Superior temporal gyrus (tissue), 1 donor: ENCODE measurements at regions not wholly inside any gene's neighbourhood (a gene's known extent, or its start where the extent isn't known, plus 50 kb on each side); places are given as distances from the start of the nearest gene placed in this dataset.

Experiments
- DNase-seq: peaks from one replicate; pipeline ENCODE4 v3.0.0-alpha.2; 2016; ENCODE audit errors: extremely low spot score

DNA sequence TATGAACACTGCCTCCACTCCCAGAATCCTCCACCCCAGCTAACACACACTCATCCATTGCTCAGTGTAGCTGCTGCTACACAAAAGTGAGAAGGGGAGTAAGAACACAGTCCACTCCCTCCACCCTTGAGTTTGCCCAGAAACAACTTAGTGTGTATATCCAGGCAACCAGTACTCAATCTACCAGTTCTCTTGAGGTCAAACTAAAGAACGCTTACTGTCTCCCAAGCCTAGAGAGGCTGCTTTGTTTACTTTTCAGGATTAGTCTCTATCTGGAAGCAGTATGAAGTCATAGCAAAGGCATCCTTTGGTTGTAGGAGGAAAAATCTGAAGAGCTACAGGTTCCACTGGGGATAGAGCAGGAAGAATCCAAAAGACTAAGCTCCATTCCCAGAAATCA, 296.3 kb downstream of the KCNN2 start:
- no peak for DNase-seq

DNA sequence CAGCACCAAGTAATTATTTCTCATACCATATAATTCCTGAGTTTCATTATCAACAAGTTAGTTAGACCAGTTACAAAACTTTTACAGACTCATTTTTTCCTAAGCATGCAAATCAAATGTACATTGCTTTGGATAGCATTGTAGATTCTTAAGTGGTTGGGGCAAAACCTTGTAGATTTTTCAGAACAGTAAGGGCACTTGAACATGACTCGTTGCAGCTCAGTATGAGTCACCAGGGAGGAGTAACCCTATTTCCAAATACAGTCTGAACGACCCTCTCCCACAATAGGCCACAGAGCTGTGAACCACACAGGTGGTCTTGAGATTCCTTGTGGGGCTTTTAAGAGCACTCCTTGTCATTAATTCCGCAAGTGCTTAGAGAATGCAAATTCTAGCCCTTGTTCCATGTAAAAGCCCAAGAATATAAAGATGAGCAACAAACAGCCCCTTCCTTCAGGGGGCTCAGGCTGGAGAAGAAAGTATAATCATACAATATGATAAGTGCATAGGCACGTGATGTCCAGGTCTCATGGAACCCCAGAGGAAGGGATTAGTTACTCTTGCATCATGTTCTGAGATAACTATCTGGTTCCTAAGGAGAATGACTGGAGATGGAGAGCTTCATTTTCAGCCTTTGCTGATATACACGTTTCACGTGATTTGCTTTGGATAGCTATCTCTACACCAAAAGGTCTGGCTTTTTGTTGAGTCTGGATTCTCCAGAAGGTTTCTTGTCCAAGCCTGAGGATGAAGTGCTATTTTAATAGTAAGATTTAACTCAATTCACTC, 295.7 kb downstream of the KCNN2 start:
- DNase-seq, result no peak

DNA sequence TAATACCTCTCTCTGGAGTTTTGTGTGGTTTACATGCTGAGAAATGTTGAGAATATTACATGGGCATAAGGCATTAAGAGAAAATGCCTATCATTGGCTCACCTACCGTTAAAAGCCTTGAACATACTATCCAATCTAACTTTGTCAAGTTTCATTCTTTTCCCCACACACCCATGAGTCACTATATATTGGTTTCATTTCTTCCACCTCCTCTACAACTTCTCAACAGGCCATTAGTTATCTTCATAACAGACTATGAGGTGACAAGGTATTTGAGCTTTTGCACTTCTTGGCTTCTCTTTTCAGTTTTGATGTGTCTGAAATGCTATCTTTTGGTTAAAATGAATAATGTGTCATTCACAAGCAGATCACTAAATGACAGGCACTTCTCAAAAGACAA, 288.0 kb downstream of the KCNN2 start:
- no peak for DNase-seq

DNA sequence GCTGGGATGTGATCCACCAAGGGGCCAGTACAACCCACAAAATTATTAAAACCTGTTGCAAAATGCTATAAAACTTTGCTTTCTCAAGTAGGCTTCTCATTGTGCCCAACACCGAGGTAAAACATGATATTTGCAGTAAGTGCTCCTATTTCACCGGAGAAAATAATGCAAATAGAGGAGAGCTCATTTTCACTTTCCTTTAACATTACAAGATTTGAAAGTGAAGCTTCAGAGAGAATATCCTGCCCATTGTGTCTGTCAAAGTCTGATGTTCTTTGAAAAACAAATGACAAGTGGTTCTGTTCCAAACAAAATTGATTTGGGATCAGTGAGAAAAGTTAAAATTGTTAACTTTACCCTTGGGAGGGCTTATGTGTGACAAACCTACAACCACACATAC, 287.1 kb downstream of the KCNN2 start:
- DNase-seq, result no peak

DNA sequence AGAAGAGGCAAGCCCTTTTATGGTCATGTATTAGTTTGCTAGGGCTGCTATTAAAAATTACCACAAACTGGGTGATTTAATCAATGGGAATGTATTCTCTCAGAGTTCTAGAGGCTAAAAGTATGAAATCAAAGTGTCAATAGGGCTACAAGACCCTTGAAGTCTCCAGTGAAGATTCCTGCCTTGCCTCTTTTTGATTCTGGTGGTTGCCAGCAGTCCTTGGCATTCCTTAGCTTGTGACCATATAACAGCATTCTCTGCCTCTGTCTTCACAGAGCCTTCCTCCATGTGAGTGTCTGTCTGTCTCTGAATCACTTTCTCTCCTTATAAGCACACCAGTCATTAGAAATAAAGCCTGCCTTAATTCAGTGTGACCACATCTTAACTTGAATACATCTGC, 282.7 kb downstream of the KCNN2 start:
- no peak for DNase-seq

DNA sequence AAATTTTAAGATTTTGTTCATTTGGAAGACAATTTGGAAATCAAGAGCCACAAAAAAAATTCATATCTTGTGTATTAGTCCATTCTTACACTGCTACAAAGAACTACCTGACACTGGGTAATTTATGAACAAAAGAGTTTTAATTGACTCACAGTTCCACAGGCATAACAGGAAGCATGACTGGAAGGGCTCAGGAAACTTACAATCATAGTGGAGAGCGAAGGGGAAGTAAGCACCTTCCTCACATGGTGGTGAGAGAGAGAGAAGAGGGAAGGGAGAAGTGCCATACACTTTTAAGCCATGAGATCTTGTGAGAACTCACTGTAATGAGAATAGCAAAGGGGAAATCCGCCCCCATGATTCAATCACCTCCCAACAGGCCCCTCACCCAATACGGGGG, 274.4 kb downstream of the KCNN2 start:
- no peak for DNase-seq

DNA sequence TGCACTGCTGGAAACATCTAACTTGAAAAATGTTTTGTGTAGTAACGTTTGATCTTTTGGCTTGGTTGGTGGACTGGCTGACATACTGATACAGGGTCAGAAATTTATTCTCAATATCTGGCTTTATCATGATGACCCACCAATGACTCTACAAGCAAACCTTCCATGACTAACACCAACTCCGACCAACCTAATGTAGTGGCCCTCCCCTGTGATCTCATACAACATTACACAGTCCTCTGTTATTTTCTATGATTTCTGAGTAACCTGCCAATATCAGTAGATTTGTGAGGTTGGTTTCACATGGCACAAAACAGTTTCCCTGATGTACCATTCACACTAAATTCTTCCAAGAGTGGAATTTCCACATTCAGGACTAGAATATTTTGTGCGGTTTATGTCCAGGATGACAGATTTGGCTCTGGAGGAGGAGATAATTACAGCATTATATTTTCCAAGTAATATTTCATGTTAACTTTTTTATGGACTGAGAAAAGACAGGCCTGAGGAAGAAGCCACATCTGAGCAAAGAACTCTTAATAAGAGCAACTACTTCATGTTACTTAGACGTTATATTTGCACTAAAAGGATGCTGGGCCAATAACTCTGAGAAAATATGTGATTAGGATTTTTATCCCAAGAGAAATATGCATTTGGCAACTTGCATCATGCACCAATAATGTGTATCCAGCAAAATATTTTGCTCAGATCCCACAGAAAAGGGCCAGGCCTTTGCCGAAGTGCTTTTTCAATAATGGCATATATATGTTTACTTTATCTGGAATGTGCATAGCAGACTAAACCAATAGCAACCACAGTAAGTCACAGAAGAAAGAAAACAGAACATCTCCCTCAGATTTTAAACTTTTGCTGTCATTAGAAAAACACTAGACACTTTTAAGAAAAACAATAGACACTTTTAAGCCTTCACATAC, 273.4 kb downstream of the KCNN2 start:
- DNase-seq, result no peak

DNA sequence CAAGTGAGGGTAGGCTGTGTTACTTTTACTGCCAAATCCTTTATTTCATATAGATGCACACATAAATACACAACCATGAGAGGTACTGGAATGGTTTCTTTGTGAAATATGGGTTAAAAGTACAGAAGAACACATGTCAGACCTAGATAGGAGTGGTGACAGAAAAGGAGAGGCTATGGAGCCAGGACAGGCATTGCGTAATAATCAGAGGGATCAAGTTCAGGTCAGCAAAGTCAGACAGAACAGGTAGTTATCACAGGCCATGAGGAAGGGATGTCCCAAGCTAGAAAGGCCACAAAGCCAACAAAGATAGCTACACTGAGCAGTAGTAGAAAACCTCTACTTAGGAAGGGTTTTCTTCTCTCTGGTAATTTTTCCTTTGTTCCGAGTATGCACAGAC, 272.6 kb downstream of the KCNN2 start:
- DNase-seq, result no peak

DNA sequence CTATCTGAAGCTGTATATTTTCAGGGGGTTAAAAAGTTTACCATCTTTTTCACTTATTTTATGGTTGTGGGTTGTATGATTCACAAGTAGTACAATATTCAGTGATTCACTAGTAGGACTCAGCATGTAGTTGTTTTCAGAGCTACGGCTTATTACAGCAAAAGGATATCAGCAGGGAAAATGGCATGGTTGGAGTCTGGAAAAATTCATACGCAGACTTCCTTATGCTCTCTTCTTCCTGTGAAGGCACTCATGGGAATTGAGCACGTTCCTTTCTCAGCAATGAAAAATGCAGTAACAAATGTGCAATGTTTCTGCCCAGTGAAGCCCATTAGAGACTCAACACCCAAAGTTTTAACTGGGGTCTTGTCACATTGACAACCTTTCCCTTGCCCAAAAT, 250.5 kb downstream of the KCNN2 start:
- no peak for DNase-seq

DNA sequence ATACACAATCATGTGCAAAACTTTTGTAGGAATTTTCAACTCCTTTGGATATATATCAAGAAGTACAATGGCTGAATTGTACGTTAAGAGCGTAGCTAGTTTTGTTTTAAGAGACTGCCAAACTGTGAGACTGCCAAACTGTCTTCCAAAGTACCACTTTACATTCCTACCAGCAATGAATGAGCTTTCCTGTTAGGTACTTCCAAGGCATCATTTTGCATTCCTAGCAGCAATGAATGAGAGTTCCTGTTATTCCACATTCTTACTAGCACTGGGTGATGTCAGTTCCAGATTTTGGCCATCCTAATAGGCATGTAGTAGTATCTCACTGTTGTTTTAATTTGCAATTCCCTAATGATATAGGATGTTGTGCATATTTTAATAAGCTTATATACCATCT, 219.3 kb downstream of the KCNN2 start:
- no peak for DNase-seq

DNA sequence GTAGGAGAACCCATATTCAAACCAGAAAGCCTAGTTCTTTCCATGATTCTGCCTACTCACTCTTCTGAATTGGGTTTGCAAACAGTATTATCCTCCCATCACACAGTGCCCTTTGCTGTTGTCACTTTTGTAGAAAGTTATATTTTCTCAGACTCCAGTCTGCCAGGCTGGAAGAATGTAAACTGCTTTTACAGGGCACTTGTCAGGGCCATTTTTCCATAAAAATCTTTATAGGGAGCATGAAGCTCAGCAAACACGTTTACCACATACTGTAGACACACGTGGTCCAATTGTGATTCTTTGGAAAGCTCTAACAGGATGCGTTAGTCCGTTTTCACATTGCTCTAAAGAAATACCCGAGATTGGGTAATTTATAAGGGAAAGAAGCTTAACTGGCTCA, 204.0 kb downstream of the KCNN2 start:
- DNase-seq, result no peak

DNA sequence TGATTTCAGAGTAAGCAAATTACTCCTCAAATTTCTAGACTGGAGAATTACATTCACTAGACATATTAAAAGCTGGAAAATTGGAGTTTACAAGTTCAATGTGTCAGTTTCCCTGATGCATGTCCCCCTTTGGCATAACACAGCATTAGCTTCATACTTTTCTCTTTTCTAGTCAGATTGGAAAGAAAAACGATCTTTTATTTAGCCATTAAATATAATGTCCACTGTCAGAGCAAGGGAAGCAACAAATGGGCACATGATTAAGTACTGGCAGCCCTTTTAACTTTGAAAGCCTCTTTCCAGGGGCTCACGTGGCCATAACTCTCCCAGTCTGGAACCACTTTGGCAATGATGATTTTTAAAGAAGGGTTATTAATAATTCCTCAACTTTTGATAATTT, 203.3 kb downstream of the KCNN2 start:
- DNase-seq, result no peak

DNA sequence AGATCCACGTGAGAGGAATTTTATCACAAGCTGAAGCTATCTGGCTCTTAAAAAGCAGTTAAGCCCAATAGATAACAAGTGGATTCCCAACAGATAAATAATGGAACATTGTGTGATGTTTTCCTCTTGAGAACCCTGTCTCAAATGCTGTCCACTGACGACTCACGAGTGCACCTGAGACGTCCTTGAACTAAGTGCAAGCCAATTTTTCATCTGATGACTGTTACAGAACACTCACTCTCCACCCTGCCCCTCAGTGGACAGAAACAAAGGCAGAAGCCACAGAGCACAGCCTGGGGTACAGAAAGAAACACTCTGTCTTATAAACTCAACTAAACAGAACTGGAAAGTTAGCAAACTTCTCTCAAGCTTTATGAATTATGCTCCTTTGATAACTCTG, 199.5 kb downstream of the KCNN2 start:
- DNase-seq, result no peak
